Right atrium auricular region (tissue), 2 donors: ENCODE measurements at regions not wholly inside any gene's neighbourhood (a gene's known extent, or its start where the extent isn't known, plus 50 kb on each side); places are given as distances from the start of the nearest gene placed in this dataset.

Experiments used
- DNase-seq: peaks from one replicate; pipeline ENCODE4 v3.0.0-alpha.2; 2019; ENCODE audit warnings: low spot score
- H3K27ac ChIP-seq, 2 donors: fragments of 200-600 bp; sonication (generic); 1 replicate in 1 of 2; 2 replicates in 1 of 2; pipeline ENCODE4 v1.5.1; 2016 to 2019
- H3K27me3 ChIP-seq, 2 donors: fragments of 200-600 bp; sonication (generic); one replicate each; pipeline versions ENCODE4 v1.5.1 to v1.6.0; 2017 to 2019
- H3K36me3 ChIP-seq: fragments of 200-600 bp; sonication (generic); one replicate; pipeline ENCODE4 v1.5.1; 2016
- H3K4me1 ChIP-seq, 2 donors: fragments of 200-600 bp; sonication (generic); one replicate each; pipeline versions ENCODE4 v1.5.1 to v1.6.0; 2017 to 2019
- H3K4me3 ChIP-seq, 2 donors: fragments of 200-600 bp; sonication (generic); 1 replicate in 1 of 2; 2 replicates in 1 of 2; pipeline ENCODE4 v1.5.1; 2017 to 2019; ENCODE audit warnings: mild to moderate bottlenecking in 1 of 2, moderate library complexity in 1 of 2
- H3K9me3 ChIP-seq, 2 donors: fragments of 200-600 bp; sonication (generic); one replicate each; pipeline ENCODE4 v1.5.1; 2019
- TF ChIP-seq, protein P1 (sequence below), 2 donors: fragments of 200-600 bp; sonication (generic); IDR thresholded peaks; one replicate each; pipeline ENCODE4 v1.5.1; 2019; ENCODE audit warnings: antibody characterized with exemption in 2 of 2

DNA sequence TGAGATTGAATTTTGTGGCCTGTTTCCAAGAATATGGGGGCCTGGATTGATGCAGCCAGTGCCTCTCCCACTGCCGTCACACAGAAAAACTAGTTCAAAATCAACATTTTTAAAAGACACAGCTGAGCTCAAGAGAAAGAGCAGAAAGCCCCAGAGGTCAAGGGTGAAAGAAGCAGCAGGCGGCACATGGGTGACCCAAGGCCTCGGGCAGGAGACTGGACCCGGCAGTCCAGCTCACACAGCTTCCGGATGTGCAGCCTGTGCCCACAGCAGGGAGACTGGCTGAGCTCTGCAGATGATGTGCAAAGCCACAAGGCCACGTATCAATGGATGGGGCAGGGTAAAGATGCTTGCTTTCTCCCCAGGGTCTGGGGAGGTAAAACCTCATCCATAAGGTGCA is 50.4 kb upstream of the RNF32 start:
- TF ChIP-seq, protein P1, sequence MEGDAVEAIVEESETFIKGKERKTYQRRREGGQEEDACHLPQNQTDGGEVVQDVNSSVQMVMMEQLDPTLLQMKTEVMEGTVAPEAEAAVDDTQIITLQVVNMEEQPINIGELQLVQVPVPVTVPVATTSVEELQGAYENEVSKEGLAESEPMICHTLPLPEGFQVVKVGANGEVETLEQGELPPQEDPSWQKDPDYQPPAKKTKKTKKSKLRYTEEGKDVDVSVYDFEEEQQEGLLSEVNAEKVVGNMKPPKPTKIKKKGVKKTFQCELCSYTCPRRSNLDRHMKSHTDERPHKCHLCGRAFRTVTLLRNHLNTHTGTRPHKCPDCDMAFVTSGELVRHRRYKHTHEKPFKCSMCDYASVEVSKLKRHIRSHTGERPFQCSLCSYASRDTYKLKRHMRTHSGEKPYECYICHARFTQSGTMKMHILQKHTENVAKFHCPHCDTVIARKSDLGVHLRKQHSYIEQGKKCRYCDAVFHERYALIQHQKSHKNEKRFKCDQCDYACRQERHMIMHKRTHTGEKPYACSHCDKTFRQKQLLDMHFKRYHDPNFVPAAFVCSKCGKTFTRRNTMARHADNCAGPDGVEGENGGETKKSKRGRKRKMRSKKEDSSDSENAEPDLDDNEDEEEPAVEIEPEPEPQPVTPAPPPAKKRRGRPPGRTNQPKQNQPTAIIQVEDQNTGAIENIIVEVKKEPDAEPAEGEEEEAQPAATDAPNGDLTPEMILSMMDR (IDR thresholded peaks at IDR 0.05) = no peak
- Histone ChIP-seq H3K36me3 (no peaks in the 10 kb centered on the region), H3K4me1 (no peaks in the 10 kb centered on the region), H3K27me3 (no peaks in the 10 kb centered on the region), H3K27ac (no peak overlapping the region), H3K9me3 (peaks cover 0 to 34% of the 10 kb centered on the region in 2 donors), H3K4me3 (no peak overlapping the region)
- DNase-seq = no peak

DNA sequence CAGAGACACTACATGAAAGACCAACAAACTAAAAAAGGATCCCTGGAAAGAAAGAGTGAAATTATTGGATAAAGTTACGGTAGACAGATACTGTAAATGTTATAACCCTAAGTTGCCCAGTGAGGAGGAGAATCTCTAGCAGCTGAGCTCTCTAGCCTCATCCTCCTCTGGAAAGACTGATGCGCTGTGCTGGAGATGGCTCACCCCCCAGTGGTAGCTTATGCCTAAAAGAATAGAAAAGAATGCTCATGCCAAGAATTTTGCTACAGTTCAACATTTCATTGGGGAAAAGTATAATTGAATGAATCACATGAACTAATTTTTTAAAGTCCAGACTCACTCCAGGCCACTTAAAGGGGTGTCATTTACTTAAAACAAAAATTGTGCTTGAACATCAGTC is 50.8 kb upstream of the RNF32 start:
- H3K36me3 ChIP-seq = no peaks in the 10 kb centered on the region
- no peaks in the 10 kb centered on the region for H3K27me3 ChIP-seq
- H3K27ac ChIP-seq = no peak overlapping the region
- TF ChIP-seq, protein P1 (IDR thresholded peaks at IDR 0.05) = no peak
- no peak for DNase-seq
- peaks cover 0 to 35% of the 10 kb centered on the region in 2 donors for H3K9me3 ChIP-seq
- H3K4me1 ChIP-seq = no peaks in the 10 kb centered on the region
- no peak overlapping the region for H3K4me3 ChIP-seq

DNA sequence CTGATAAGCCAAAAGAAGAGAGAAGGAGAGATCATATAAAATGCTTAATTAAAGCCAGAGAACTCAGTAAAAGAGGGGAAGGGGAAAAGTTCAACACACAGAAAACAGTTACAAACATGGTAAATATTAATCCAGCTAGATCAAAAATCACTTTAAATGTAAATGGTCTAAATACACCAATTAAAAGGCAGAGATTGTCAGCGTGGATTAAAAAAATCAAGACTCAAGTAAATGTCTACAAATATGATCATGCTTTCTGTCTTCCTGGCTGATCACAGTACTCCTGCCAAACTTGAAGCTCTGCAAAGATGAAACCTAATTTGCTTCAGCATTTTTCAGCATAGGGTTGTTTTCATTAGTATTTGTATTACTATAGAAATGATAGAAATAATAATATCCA is 54.6 kb upstream of the RNF32 start:
- Histone ChIP-seq H3K4me1 (no peaks in the 10 kb centered on the region), H3K36me3 (no peaks in the 10 kb centered on the region), H3K27me3 (no peaks in the 10 kb centered on the region), H3K9me3 (peaks cover 0 to 20% of the 10 kb centered on the region in 2 donors), H3K4me3 (no peak overlapping the region), H3K27ac (no peak overlapping the region)
- DNase-seq = no peak
- TF ChIP-seq, protein P1 (IDR thresholded peaks at IDR 0.05) = no peak

DNA sequence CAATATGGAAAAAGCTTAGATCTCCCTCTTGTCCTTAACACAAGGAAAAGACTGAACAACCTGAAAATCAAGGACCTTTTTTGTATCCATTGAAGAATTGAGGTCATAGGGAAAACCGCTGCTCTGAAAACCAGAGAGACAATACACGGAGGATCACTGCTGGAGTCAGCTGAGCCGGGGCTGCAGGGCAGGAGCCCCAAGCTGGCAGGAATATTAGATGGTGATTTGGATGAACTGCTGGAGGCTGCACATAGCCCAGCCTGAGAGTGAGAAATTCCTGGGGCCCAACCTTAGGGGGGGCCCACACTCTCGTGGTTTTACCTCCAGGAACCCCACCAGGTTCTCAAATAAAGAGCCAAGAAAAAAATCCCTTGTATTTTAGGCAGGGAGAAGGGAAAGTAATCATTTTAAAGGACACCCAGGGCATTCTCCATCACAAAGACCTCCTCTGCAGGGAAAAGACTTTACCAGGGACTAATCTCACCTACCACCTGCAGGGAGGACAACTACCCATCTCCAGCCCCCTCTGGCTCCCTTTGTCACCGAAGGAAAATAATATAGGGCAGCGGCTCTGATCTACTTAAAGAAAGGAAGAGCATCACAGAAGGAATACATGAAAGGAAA is 55.4 kb upstream of the RNF32 start:
- H3K9me3 ChIP-seq = peaks cover 0 to 20% of the 10 kb centered on the region in 2 donors
- no peak overlapping the region for H3K27ac ChIP-seq
- H3K4me1 ChIP-seq = no peaks in the 10 kb centered on the region
- no peaks in the 10 kb centered on the region for H3K27me3 ChIP-seq
- no peak overlapping the region for H3K4me3 ChIP-seq
- no peaks in the 10 kb centered on the region for H3K36me3 ChIP-seq
- TF ChIP-seq, protein P1 (IDR thresholded peaks at IDR 0.05) = no peak
- DNase-seq = no peak

DNA sequence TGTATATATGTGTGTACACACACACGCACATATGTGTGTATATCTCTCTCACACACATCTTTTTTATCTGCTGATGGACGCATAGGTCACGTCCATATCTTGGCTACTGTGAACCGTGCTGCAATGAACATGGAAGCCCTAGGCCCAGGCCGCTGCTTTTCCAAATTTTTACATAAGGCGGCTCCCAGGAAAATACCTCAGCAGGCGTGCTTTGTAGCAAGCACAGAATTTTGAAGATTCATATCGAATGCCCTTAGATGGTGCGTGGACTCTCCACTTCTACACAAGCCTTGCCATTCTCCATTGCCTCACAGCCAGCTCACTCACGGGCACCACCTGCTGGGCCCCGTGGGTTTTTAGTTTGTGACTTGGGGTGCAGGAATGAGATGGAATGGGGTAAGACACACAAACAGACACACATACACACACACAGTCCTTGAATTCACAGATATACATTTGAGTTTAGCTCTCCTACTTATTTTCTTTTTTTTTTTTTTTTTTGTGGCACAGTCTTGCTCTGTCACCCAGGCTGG is 57.9 kb upstream of the RNF32 start:
- H3K9me3 ChIP-seq = peaks cover 0 to 20% of the 10 kb centered on the region in 2 donors
- H3K4me3 ChIP-seq = no peak overlapping the region
- no peaks in the 10 kb centered on the region for H3K36me3 ChIP-seq
- TF ChIP-seq, protein P1 (IDR thresholded peaks at IDR 0.05) = no peak
- no peaks in the 10 kb centered on the region for H3K27me3 ChIP-seq
- no peak for DNase-seq
- no peaks in the 10 kb centered on the region for H3K4me1 ChIP-seq
- H3K27ac ChIP-seq = no peak overlapping the region

DNA sequence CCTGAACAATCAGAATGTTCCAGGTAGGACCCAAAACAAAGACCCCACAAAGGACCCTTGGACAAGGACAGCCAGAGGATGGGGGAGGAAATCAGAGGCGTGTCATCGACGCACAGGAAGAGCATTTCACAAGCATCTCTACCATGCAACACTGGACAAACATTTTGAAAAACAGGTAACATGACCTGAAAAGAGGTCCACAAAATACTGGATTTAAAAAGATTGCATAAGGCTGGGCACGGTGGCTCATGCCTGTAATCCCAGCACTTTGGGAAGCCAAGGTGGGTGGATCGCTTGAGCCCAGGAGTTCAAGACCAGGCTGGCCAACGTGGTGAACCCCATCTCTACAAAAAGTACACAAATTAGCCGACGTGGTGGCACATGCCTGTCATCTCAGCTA is 60.5 kb upstream of the RNF32 start:
- Histone ChIP-seq H3K4me3 (no peak overlapping the region), H3K4me1 (no peaks in the 10 kb centered on the region), H3K27ac (no peak overlapping the region), H3K9me3 (no peaks in the 10 kb centered on the region), H3K36me3 (no peaks in the 10 kb centered on the region), H3K27me3 (no peaks in the 10 kb centered on the region)
- no peak for DNase-seq
- TF ChIP-seq, protein P1 (IDR thresholded peaks at IDR 0.05) = no peak
